ENCODE measurements at regions not wholly inside any gene's neighbourhood (a gene's known extent, or its start where the extent isn't known, plus 50 kb on each side); places are given as distances from the start of the nearest gene placed in this dataset.

GRCh38 chr5:93649234-93649900 lies 66.3 kb downstream of the NR2F1 start:
- Mint-ChIP-seq H3K9me3 (no peaks in the 10 kb centered on the region), H3K27me3 (no peaks in the 10 kb centered on the region), H3K4me3 (no peak overlapping the region), H3K27ac (peak overlapping the region in 1 of 2 donors; percentile 38), H3K36me3 (no peaks in the 10 kb centered on the region), H3K4me1 (ENCODE audit: low read depth in 2 of 2) (peaks cover 9 to 10% of the 10 kb centered on the region in 2 donors)
- ATAC-seq (no peak), DNase-seq (ENCODE audit: low spot score) (no peak)

- ATAC-seq = no peak
- DNase-seq (ENCODE audit: low spot score) = no peak
- Mint-ChIP-seq H3K9me3 (no peaks in the 10 kb centered on the region), H3K4me1 (ENCODE audit: low read depth in 2 of 2) (peaks cover 2 to 3% of the 10 kb centered on the region in 2 donors), H3K36me3 (no peaks in the 10 kb centered on the region), H3K4me3 (no peak overlapping the region), H3K27me3 (no peaks in the 10 kb centered on the region), H3K27ac (no peak overlapping the region)
Observed at GRCh38 chr5:93644760-93645159, 61.7 kb downstream of the NR2F1 start.

Data from natural killer cell treated with Interleukin-12 subunit alpha and Interleukin-12 subunit beta and Interleukin-15 and Interleukin-18, amount 100 ng/mL, for 72 hours (primary cell).